ENCODE measurements at regions not wholly inside any gene's neighbourhood (a gene's known extent, or its start where the extent isn't known, plus 50 kb on each side); places are given as distances from the start of the nearest gene placed in this dataset.

- no peak overlapping the region for H3K27ac ChIP-seq
- H3K9me3 ChIP-seq, result no peaks in the 10 kb centered on the region
- no peaks in the 10 kb centered on the region for H3K4me1 ChIP-seq
- intact Hi-C loops (cut with DNase I), result no loop called here
- DNase-seq, result no peak
- H3K4me3 ChIP-seq, result no peak overlapping the region
- ATAC-seq, result no peak
- H3K36me3 ChIP-seq, result no peaks in the 10 kb centered on the region
- no peaks in the 10 kb centered on the region for H3K27me3 ChIP-seq (ENCODE audit: low read depth)
- TF ChIP-seq, protein P1, sequence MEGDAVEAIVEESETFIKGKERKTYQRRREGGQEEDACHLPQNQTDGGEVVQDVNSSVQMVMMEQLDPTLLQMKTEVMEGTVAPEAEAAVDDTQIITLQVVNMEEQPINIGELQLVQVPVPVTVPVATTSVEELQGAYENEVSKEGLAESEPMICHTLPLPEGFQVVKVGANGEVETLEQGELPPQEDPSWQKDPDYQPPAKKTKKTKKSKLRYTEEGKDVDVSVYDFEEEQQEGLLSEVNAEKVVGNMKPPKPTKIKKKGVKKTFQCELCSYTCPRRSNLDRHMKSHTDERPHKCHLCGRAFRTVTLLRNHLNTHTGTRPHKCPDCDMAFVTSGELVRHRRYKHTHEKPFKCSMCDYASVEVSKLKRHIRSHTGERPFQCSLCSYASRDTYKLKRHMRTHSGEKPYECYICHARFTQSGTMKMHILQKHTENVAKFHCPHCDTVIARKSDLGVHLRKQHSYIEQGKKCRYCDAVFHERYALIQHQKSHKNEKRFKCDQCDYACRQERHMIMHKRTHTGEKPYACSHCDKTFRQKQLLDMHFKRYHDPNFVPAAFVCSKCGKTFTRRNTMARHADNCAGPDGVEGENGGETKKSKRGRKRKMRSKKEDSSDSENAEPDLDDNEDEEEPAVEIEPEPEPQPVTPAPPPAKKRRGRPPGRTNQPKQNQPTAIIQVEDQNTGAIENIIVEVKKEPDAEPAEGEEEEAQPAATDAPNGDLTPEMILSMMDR (IDR thresholded peaks at IDR 0.05), result no peak
Measured at GRCh38 chr12:71239731-71240130, 81.9 kb upstream of the TSPAN8 start.

- Histone ChIP-seq H3K27ac (no peak overlapping the region), H3K4me3 (no peak overlapping the region), H3K4me1 (no peaks in the 10 kb centered on the region), H3K9me3 (no peaks in the 10 kb centered on the region), H3K36me3 (no peaks in the 10 kb centered on the region), H3K27me3 (ENCODE audit: low read depth) (no peaks in the 10 kb centered on the region)
- intact Hi-C loops (cut with DNase I), result no loop called here
- no peak for ATAC-seq
- no peak for DNase-seq
- TF ChIP-seq, protein P1 (IDR thresholded peaks at IDR 0.05), result no peak
Measured at GRCh38 chr12:71237128-71237527, 79.3 kb upstream of the TSPAN8 start.

GRCh38 chr12:71236133-71236660, 78.4 kb upstream of the TSPAN8 start:
- no peaks in the 10 kb centered on the region for H3K27me3 ChIP-seq (ENCODE audit: low read depth)
- intact Hi-C loops (cut with DNase I), result no loop called here
- no peaks in the 10 kb centered on the region for H3K9me3 ChIP-seq
- TF ChIP-seq, protein P1 (IDR thresholded peaks at IDR 0.05), result no peak
- no peak for DNase-seq
- no peak overlapping the region for H3K27ac ChIP-seq
- no peak overlapping the region for H3K4me3 ChIP-seq
- no peaks in the 10 kb centered on the region for H3K36me3 ChIP-seq
- no peak for ATAC-seq
- no peaks in the 10 kb centered on the region for H3K4me1 ChIP-seq

GRCh38 chr12:71233083-71233482, 75.3 kb upstream of the TSPAN8 start:
- H3K27ac ChIP-seq, result no peak overlapping the region

DNA sequence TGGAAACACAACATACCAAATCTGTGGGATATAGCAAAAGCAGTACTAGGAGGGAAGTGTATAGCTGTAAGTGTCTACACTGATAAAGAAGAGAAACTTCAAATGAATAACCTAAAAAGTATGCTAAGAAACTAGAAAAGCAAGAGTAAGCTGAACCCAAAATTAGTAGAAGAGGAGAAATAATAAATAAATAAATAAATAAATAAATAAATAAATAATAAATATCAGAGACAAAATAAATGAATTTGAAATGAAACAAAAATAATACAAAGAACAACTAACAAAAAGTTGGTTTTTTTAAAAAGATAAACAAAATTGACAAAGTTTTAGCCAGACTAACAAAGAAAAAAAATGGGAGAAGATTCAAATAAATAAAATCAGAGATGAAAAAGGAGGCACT, 72.7 kb upstream of the TSPAN8 start:
- Histone ChIP-seq H3K36me3 (no peaks in the 10 kb centered on the region), H3K4me3 (no peak overlapping the region), H3K9me3 (no peaks in the 10 kb centered on the region), H3K27ac (no peak overlapping the region), H3K4me1 (no peaks in the 10 kb centered on the region), H3K27me3 (ENCODE audit: low read depth) (no peaks in the 10 kb centered on the region)
- TF ChIP-seq, protein P1 (IDR thresholded peaks at IDR 0.05), result no peak
- DNase-seq, result no peak
- intact Hi-C loops (cut with DNase I), result no loop called here
- no peak for ATAC-seq

More at GRCh38 chr12:71233083-71233482, 75.3 kb upstream of the TSPAN8 start:
- H3K27me3 ChIP-seq (ENCODE audit: low read depth), result no peaks in the 10 kb centered on the region
- no peak for ATAC-seq
- H3K4me3 ChIP-seq, result no peak overlapping the region
- no peak for DNase-seq
- intact Hi-C loops (cut with DNase I), result no loop called here
- H3K9me3 ChIP-seq, result no peaks in the 10 kb centered on the region
- H3K4me1 ChIP-seq, result no peaks in the 10 kb centered on the region
- no peaks in the 10 kb centered on the region for H3K36me3 ChIP-seq
- TF ChIP-seq, protein P1 (IDR thresholded peaks at IDR 0.05), result no peak

DNA sequence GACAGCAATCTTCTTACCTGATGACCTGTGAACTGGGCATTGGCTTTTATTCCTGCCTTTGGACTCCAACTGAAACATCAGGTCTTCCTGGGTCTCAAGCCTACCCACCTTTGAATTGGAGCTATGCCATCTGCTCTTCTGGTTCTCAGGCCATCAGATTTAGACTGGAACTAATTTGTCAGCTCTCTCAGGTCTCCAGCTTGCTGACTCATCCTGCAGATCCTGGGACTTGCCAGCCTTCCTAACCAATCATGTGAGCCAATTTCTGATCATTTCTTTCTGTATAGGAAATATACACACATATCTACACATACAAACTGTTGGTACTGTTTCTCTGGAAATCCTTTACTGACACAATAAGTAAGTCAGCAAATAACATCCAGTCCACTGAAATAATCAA, 65.3 kb upstream of the TSPAN8 start:
- no peaks in the 10 kb centered on the region for H3K36me3 ChIP-seq
- H3K9me3 ChIP-seq, result no peaks in the 10 kb centered on the region
- no peak for ATAC-seq
- H3K4me3 ChIP-seq, result no peak overlapping the region
- TF ChIP-seq, protein P1 (IDR thresholded peaks at IDR 0.05), result no peak
- DNase-seq, result no peak
- no peak overlapping the region for H3K27ac ChIP-seq
- H3K27me3 ChIP-seq (ENCODE audit: low read depth), result no peaks in the 10 kb centered on the region
- H3K4me1 ChIP-seq, result no peaks in the 10 kb centered on the region
- intact Hi-C loops (cut with DNase I), result no loop called here
